NCI-H510A treated with DMSO at 0.1 percent for 48 hours (cell line): ENCODE measurements at regions not wholly inside any gene's neighbourhood (a gene's known extent, or its start where the extent isn't known, plus 50 kb on each side); places are given as distances from the start of the nearest gene placed in this dataset.

Experiments
- DNase-seq: peaks from one replicate; lab custom pipeline; 2025; lab: John Stamatoyannopoulos, UW

DNA sequence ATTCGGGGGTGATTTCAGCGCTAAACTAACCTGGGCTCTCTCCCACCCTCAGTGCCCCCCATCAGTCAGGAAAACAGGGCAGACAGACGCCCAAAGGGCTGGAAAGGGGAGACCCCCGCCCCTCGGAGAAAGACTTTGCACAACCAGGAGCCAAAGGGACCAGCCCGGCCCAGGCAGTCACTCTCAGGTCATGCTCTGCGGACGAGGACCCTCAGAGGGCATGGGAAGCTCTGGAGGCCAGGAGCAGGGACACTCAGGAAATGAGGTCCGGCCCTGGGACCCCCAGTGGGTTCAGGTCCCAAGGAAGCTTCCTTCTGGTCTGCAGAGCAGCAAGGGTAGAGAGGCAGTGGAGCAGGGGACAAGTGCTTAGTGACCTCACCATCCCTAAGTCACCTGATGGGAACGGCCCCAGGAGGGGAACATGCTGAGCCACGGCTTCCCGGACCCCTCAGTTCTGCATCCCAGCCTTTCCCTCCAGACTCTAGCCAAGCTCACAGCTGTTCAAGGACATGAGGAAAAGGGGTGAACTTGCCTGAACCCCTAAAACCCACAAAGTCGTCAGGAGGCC, 88.0 kb upstream of the GPC1 start:
- no peak for DNase-seq

DNA sequence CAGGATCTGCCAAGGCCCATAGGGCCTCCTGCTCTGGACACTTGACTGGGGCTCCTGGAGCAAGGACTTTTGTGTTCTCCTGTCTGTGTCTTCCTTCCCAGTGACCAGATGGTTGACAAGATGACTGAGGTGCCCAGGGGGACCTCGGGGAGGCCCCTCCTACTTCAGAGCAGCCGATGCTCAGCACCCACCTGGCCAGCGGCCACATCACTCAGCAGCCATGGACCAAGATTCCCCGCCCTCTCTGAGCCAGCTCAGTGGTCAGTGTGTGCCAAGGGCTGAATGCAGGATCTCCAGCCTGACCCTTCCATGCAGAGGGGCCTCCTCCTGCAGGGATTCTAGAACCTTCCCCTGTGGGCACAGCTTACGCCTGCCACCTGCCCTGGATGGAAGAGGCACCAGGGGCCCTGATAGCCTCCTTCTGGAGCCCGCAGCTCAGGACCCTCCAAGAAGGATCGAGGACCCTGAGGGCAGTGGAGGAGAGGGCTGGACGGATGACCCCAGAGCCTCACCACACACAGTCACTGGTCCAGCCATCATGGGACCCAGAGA, 87.4 kb upstream of the GPC1 start:
- no peak for DNase-seq

DNA sequence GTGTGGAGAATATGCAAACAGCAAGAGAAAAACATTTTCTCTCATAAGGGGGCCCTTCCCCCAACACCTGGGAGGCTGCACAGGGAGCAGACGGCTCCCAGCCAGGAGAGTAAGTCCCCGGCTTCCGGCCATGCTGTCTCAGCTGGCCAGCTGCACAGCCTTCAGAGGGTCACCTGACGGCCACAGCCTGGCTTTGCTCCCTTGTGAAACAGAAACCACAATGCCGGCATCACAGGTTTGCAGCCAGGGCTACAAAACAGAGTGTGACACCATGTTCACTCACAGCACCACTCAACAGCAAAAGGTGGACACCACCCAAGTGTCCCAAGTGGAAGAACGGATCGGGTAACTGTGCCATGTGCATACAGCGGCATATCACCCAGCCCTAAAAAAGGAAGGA, 86.9 kb upstream of the GPC1 start:
- DNase-seq, result no peak

- DNase-seq, result no peak
Observed at GRCh38 chr2:240349133-240350005, 86.1 kb upstream of the GPC1 start.

DNA sequence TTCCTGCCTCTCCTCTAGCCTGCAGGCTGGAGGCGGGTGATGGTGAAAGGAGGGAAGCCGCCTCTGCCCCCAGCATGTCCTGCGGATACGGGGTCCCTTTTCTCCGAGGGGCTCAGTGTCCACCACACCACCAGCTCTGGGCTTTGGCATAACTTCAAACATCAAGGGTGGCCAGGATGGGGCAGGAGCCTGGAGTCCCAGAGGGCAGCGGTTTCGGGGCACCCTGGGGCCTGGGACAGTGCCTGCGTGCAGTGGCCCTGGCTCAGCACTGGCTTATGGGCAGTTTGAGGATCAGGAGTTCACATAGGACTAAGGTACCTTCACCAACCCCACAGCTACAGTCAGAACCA, 85.5 kb upstream of the GPC1 start:
- no peak for DNase-seq

- no peak for DNase-seq
Observed at GRCh38 chr2:240350696-240351087, 84.8 kb upstream of the GPC1 start.

DNA sequence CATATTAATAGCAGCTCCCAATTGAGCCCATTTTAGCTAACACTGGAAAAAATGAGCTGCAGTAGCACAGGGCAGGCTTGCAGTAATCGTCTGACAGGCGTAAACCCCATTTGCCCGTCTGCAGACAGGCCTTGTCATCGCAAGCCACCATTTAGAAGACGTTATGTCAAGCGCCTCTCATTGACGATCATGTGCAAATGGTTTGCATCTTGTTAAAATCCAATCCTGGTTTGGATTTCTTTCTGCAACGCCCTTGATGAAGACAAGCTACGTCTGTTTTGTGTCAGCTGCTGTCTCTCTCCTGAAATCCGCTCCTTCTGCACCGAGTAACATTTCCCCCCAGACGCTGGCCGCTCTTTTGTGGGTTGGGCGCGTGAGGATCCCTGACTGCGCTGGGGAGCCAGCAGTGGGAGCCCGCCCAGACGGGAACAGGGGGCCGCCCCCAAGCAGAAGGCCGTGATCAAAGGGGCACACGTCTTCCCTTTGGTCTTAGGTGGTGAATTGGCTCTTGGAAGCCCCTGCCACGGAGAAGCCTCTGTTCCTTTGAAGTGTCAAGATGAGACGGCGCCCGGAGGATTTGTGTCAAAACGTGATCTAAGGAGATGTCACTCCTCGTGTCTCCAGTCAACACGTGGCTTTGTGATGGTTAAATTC, 84.2 kb upstream of the GPC1 start:
- DNase-seq, result no peak

GRCh38 chr2:240351826-240352426, 83.5 kb upstream of the GPC1 start:
- no peak for DNase-seq

DNA sequence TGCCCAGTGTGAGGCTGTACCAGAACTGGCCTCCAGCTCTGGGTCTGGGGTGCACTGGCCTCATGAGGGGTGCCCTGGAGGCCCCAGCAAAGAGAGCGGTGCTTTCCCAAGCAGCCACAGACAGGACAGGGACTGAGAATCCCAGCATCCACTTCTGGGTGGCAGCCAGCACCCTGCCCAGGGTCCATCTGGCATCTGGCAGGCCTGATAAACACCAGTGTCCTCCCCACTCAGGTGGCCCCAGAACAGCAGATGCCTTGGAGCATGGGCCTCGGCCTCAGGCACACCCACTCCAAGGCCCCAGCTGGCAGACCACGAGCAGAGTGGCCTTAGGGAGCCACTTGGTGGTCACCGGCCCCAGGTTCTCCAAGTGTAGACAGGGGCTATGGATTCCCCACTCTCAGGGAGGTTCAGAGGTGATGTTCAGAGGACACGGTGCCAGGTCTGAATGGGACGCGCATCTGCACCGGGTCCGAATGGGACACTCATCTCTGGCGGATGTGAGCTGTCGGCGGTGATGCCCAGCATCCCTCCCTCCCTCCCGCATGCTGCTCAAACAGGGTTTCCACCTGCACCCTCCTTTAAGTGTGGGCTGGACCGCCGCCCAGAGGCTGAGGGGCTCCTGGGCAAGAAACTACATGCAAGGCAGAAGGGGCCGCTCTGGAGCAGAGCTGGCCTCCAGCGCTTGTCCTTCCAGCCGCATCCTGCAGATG, 82.2 kb upstream of the GPC1 start:
- DNase-seq, result no peak

DNA sequence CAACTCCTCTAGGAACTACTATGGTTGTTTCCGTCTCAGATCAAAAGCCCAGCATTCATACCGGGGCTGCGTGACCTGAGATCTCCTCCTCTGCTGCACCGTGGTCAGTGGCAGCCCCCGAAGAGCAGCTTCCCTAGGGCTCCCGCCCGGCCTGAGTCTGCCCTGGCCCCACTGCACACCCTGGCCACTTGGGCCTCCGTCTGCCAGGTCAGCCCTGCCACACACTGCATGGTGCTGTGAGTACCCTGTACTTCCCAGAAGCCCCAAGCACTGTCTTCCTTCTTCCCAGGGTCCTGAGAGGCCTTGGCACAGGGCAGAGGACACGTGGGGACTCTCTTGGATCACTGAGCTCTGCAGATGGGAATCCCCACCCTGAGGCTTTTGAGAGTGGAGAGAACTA, 81.5 kb upstream of the GPC1 start:
- DNase-seq, result no peak

- no peak for DNase-seq
Observed at GRCh38 chr2:240355001-240355891, 80.2 kb upstream of the GPC1 start.

- no peak for DNase-seq
Observed at GRCh38 chr2:240355962-240356361, 79.5 kb upstream of the GPC1 start.

- DNase-seq, result no peak
Observed at GRCh38 chr2:240356700-240357640, 78.5 kb upstream of the GPC1 start.

- no peak for DNase-seq
Observed at GRCh38 chr2:240357641-240358012, 77.8 kb upstream of the GPC1 start.

DNA sequence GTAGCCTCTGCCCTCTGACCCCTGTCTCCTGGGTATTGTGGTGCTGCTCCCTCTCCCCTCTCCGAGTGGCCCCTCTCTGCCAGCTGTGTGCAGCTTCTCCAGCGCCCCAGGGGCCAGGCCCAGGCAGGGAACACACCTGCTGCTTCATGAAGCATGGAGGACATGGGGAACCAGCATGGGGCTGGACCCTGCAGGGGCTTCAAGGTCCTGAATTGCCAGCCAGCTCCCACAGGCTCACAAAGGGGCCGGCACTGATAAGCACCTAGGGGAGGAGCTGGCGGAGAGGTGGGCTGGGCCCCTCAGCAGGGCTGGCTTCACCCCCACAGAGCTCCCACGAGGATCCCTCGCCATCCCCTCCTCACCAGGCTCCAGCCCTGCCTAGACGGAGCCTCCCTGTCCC, 77.4 kb upstream of the GPC1 start:
- no peak for DNase-seq

GRCh38 chr2:240358821-240359397, 76.6 kb upstream of the GPC1 start:
- no peak for DNase-seq

GRCh38 chr2:240359695-240360094, 75.8 kb upstream of the GPC1 start:
- no peak for DNase-seq

DNA sequence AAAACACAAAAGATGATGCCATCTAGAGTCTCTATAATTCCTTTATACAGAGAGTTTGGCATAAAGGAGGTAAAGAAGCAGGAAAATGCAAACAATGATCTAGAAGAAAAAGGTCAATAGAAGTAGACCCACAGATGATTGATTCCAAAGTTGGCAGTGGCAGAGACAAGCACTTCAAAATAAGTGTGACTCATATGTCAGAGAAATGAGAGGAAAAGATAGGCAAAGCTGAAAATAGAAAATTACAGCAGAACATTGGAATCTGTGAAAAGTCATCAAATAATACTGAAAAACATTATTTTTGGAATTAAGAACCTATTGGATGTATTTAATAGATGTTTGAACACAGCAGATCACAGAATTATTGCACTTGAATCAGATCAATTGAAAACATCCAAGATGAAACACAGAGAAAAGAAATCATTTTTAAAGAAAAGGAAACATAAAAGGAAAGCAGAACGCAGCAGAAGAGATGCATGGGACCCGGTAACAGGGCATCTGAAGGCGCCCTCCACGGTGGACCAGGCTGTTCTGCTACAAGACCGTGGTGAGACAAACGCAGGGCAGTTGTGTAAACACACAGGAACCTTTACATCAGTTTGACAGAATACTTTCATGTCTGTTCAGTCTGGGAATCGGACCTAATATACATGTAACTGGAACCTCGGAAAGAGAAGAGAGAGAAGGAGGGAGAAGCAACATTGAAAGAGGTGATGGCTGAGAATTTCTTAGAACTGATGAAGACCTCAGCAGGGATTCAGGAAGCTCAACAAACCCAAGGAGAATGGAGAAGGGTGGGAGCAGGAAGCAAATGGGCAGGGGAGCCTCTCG, 74.6 kb upstream of the GPC1 start:
- no peak for DNase-seq
